ENCODE measurements at regions not wholly inside any gene's neighbourhood (a gene's known extent, or its start where the extent isn't known, plus 50 kb on each side); places are given as distances from the start of the nearest gene placed in this dataset.
"Not testable (repeated sequence)": the region's sequence is repeated elsewhere in the genome, so short reads cannot be mapped to it uniquely, and the experiment has no call there.

DNA sequence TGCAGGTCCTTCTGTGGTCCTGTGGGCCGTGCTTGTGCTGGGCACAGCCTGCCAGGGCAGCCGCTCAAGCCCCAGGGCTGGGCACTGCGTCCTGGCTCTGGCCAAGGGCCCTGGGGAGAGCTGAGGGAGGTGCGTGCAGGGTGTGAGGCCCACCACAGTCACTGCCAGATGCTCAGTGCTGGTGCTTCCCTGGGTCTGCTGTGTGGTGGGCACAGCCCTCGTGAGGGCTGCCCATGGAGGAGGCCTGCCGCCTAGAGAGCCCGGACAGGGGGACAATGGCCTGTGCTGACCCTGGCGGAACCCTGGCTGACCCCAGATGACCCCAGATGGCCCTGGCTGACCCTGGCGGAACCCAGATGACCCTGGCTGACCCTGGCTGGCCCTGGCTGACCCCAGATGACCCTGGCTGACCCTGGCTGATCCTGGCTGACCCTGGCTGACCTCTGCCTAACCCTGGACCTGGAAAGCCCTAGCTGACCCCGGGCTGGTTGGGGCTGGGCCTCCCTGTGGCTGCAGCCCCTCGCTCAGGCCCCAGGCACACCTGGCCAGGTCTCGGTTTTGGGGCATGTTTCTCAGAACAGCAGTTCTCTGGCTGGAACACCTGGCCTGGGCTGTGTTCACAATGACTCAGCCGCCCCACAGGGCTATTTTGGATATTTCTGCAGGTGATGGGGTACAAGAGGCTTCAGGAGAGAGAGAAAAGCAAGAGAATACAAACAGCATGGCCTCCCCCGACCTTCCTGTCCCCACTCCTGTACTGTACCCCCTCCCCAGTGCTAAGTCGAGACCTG, 55.4 kb downstream of the TMEM121 start:
- peak; percentile 53 for DNase-seq (ENCODE audit: low spot score)

DNA sequence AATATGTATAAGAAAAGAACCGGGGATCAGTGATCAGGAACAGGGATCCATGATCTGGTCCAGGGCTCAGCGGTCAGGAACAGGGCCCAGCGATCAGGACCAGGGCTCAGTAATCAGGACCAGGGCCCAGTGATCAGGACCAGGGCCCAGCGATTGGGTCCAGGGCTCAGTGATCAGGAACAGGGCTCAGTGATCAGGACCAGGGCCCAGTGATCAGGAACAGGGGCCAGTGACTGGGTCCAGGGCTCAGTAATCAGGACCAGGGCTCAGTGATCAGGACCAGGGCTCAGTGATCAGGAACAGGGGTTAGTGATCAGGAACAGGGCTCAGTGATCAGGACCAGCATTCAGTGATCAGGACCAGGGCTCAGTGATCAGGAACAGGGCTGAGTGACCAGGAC, 56.3 kb downstream of the TMEM121 start:
- DNase-seq (ENCODE audit: low spot score), result peak; percentile 50

GRCh38 chr14:105583914-105584313, 57.5 kb downstream of the TMEM121 start:
- not testable (repeated sequence) for DNase-seq (ENCODE audit: low spot score)

- DNase-seq (ENCODE audit: low spot score), result not testable (repeated sequence)
Observed at GRCh38 chr14:105585290-105585689, 58.9 kb downstream of the TMEM121 start.

DNA sequence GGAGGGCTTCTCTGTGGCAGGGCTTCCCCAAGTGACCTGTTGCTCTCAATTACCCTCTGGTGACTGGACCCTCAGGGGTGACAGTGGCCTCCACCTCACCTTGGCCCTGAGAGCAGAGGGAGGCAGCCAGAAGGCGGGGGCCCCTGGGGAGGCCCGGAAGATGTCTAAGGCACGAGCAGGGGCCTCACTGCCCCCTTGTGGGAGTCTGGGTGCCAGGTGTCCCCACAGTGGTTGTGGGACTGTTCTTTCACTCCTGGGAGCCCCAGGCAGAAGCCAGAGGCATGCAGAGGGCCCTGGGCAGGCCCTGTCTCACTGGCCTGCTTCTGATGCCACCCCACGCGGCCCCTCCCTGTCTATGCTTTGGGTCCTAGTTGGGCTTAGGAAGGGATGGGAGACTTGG, 59.3 kb downstream of the TMEM121 start:
- DNase-seq (ENCODE audit: low spot score), result not testable (repeated sequence)

DNA sequence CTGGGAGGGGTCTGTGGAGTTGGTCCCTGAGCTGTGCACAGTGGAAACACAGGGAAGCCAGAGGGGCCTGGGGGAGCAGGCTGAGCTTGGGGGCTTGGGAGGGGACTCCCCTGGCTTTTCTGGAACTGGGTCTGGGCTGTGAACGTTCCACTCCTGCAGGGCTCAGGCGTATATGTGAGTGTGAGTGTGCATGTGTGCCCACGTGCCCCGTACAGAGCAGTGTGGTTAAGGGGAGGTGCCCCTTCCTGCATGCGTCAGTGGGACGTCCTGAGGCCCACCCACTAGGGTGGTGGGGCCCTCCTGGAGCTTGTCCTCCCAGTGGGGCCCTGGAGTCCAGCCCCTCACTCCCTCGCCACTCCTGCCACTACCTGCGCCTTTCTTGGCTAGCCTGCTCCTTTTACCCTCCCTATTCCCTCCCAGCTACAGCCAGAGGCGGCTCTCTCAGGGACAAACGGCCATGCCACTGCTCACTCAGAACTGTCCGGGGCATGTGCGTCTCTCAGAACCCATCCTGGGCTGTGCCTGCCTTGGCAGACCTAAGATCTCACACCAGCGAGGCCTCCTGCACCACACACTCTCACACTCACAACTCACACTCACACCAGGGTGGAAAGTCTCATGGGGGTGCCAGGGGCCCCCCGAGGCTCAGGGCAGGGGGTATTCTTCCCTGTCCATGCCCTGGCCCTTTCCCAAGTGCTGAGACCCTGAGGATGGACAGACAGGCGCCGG, 59.9 kb downstream of the TMEM121 start:
- DNase-seq (ENCODE audit: low spot score), result not testable (repeated sequence)

- not testable (repeated sequence) for DNase-seq (ENCODE audit: low spot score)
Observed at GRCh38 chr14:105587034-105587433, 60.7 kb downstream of the TMEM121 start.

- DNase-seq (ENCODE audit: low spot score), result not testable (repeated sequence)
Observed at GRCh38 chr14:105587482-105588235, 61.3 kb downstream of the TMEM121 start.

DNA sequence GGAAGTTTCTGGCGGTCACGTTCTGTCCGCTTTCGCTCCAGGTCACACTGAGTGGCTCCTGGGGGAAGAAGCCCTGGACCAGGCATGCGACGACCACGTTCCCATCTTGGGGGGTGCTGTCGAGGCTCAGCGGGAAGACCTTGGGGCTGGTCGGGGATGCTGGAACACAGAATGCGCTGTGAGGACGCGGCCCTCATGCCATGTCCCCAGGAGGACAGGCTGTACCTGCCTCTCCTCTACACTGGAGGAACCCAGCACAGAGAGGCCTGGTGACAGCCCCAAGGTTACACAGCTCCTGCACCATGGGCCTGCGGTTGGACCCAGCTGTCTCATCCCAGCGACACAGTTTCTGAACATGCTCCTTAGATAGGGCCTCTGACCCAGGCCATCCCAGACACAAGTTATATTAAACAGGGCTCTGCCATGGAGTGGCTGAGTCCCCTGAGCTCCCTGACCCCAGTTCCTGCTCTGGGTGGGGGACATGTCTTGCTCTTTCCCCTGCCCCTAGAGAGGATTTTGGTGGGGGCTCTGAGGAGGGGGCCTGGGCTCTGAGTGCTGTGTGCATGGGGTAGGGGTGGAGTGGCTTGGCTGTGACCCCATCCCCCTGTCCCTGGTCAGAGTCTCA, 62.0 kb downstream of the TMEM121 start:
- no peak for DNase-seq (ENCODE audit: low spot score)

DNA sequence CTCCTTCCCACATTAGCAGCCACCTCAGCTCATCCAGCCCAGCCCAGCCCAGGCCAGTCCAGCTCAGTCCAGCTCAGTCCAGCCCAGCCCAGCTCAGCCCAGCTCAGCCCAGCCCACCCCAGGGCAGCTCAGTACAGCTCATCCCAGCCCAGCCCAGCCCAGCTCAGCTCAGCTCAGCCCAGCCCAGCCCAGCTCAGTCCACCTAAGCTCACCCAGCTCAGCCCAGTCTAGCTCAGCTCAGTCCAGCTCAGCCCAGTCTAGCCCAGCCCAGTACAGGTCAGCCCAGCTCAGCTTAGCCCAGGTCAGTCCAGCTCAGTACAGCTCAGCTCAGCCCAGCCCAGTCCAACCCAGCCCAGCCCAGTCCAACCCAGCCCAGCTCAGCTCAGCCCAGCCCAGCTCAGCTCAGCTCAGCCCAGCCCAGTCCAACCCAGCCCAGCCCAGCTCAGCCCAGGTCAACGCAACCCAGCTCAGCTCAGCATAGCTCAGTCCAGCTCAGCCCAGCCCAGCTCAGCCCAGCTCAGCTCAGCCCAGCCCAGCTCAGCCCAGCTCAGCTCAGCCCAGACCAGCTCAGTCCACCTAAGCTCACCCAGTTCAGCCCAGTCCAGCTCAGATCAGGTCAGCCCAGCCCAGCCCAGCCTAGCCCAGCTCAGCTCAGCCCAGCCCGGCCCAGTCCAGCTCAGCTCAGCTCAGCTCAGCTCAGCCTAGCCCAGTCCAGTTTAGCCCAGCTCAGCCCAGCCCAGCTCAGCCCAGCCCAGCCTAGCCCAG, 63.0 kb downstream of the TMEM121 start:
- DNase-seq (ENCODE audit: low spot score), result no peak

DNA sequence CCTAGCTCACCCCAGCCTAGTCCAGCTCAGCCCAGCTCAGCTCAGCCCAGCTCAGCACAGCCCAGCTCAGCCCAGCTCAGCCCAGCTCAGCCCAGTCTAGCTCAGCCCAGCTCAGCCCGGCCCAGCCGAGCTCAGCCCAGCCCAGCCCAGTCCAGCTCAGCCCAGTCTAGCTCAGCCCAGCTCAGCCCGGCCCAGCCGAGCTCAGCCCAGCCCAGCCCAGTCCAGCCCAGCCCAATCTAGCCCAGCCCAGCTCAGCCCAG, 63.5 kb downstream of the TMEM121 start:
- DNase-seq (ENCODE audit: low spot score), result not testable (repeated sequence)

- DNase-seq (ENCODE audit: low spot score), result no peak
Observed at GRCh38 chr14:105591052-105591451, 64.7 kb downstream of the TMEM121 start.

DNA sequence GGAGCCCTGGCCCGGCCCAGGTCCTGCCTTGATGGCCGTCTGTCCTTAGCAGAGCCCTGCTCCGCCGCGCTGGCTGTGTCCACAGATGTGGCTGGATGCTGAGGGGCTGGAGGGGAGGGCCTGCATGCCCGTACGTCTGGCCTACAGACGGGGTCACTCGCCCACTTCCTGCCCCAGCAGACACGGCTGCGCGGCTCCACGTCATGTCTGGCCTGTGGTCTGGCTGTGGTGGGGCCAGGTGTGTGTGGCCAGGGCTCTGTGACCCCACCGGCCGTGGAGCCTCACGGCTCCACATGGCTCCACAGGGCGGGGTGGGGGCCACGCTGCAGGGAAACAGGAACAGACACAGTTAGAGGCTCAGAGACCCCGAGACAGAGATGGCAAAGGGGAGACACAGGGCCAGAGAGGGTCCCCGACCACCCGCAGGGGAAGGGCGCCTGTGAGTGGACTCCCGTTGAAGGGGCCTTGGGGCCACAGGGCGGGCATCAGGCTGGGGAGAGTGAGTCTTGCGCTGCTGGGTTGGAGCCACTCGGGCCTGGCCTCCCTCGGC, 65.5 kb downstream of the TMEM121 start:
- not testable (repeated sequence) for DNase-seq (ENCODE audit: low spot score)

GRCh38 chr14:105592646-105593045, 66.3 kb downstream of the TMEM121 start:
- DNase-seq (ENCODE audit: low spot score), result not testable (repeated sequence)

- DNase-seq (ENCODE audit: low spot score), result not testable (repeated sequence)
Observed at GRCh38 chr14:105595346-105595745, 69.0 kb downstream of the TMEM121 start.

- not testable (repeated sequence) for DNase-seq (ENCODE audit: low spot score)
Observed at GRCh38 chr14:105596374-105596773, 70.0 kb downstream of the TMEM121 start.

GRCh38 chr14:105598040-105598763, 71.8 kb downstream of the TMEM121 start:
- DNase-seq (ENCODE audit: low spot score), result not testable (repeated sequence)

DNA sequence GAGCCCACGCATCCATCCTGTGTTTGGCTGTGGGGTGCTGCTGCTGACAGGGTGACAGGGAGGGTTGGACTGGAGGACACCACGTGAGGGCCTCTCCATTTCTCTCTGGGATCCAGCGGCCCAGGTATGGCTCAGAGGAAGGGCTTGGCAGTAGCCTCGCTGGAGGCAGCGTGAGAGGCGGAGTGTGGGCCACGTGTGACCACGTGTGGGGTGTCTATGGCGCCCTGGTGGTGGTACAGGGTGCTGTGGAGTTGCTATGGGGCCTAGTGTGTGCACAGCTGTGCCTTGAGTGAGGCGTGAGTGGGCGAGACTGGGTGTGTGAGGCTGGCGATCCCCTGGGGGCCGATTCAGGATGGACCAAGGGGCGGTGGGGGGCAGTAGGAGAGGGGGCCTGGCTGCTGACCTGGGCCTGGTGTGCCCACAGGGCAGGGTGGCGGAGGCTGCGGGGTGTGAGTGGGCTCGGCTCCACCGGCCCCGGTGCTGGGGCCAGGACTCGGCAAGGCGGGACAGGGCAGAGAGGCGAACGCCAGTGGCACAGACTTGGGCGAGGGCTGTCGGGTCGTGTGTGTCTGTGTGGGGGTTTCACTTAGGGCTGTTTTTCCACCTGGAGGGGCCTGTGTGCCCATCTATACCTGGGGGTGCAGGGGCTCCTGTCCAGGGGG, 72.7 kb downstream of the TMEM121 start:
- DNase-seq (ENCODE audit: low spot score), result not testable (repeated sequence)

GRCh38 chr14:105600195-105600938, 74.0 kb downstream of the TMEM121 start:
- not testable (repeated sequence) for DNase-seq (ENCODE audit: low spot score)
